Mammary epithelial cell (primary cell): ENCODE measurements at regions not wholly inside any gene's neighbourhood (a gene's known extent, or its start where the extent isn't known, plus 50 kb on each side); places are given as distances from the start of the nearest gene placed in this dataset.

Source experiments
- CTCF ChIP-seq, 2 donors: IDR thresholded peaks in 1 of 2; conservative IDR thresholded peaks in 1 of 2; 2 replicates each; pipeline ENCODE4 v1.5.1; 2011 to 2012; ENCODE audit warnings: inconsistent platforms in 2 of 2, low read length in 2 of 2, mild to moderate bottlenecking in 2 of 2, control low read depth in 1 of 2, low read depth in 1 of 2; ENCODE audit not compliant: insufficient read depth in 1 of 2; ENCODE audit errors: extremely low read depth in 1 of 2
- EZH2 ChIP-seq: IDR thresholded peaks from 2 replicates; pipeline ENCODE4 v1.6.1; 2012; ENCODE audit warnings: low read length, inconsistent platforms, borderline replicate concordance

DNA sequence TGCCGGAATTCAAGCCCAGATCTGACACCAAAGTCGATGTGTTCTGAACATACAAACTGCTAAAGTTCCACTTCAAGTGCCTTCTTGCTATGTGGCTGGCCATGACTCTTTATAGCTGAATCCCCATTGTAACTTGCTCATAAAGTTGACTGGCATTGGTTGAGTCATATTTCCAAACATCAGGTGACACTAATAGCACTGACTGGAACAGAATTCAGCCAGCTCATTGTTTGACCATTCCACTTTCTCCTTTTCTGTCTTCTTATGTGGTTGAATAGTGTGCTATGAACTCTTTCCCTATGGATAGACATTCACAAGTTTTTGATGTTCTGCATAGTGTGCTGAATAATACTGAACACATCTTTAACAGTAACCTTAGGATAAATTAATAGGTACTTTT is 266.2 kb upstream of the ZFP64 start:
- TF ChIP-seq CTCF (conservative IDR thresholded peaks at IDR 0.05 in 1 of 2, IDR thresholded peaks at IDR 0.05 in 1 of 2; ENCODE audit: extremely low read depth in 1 of 2, insufficient read depth in 1 of 2, low read depth in 1 of 2, low read length in 2 of 2), result no peak
- TF ChIP-seq EZH2, result no peak
